A673 (cell line): ENCODE measurements at regions not wholly inside any gene's neighbourhood (a gene's known extent, or its start where the extent isn't known, plus 50 kb on each side); places are given as distances from the start of the nearest gene placed in this dataset.

ENCODE experiments used
- BruUV-seq: library from RNA; stranded (reverse); fragments of 400-500 nt; replicated peaks from 2 replicates; lab custom pipeline; 2021; lab: Mats Ljungman, UMichigan
- CTCF ChIA-PET: fragments of 300-600 bp; sonication (Branson Sonifier 250); formaldehyde crosslinking; loops from one replicate; lab custom pipeline; 2022; ENCODE audit warnings: antibody characterized with exemption; lab: Charles Lee
- POLR2A ChIA-PET: fragments of 300-600 bp; sonication (Branson Sonifier 250); formaldehyde crosslinking; loops from one replicate; lab custom pipeline; 2022; ENCODE audit warnings: antibody characterized with exemption; ENCODE audit not compliant: low non-redundant PET; lab: Charles Lee
- DNase-seq: peaks from one replicate; pipeline ENCODE4 v3.0.0-alpha.2; 2015; ENCODE audit warnings: low spot score
- H3K27ac ChIP-seq: fragments of 200-600 bp; sonication (generic); 2 replicates; pipeline ENCODE4 v1.5.1; 2016; ENCODE audit warnings: mixed run types, low read depth, mild to moderate bottlenecking, mixed read lengths, antibody characterized with exemption, low read length; ENCODE audit not compliant: poor library complexity, severe bottlenecking
- H3K27me3 ChIP-seq: fragments of 200-600 bp; sonication (generic); replicated peaks from 2 replicates; pipeline ENCODE4 v1.6.1; 2017; ENCODE audit warnings: mixed run types, low read depth, mild to moderate bottlenecking, mixed read lengths, antibody characterized with exemption, low read length; ENCODE audit not compliant: insufficient read depth, poor library complexity
- H3K36me3 ChIP-seq: fragments of 200-600 bp; sonication (generic); 2 replicates; pipeline ENCODE4 v1.6.1; 2016; ENCODE audit warnings: mixed run types, mild to moderate bottlenecking, mixed read lengths, antibody characterized with exemption, low read length; ENCODE audit not compliant: insufficient read depth, poor library complexity, severe bottlenecking
- H3K4me1 ChIP-seq: fragments of 200-600 bp; sonication (generic); 2 replicates; pipeline ENCODE4 v1.6.1; 2017; ENCODE audit warnings: mixed run types, mild to moderate bottlenecking, mixed read lengths, antibody characterized with exemption, low read length; ENCODE audit not compliant: insufficient read depth, poor library complexity, severe bottlenecking
- H3K4me3 ChIP-seq: fragments of 200-600 bp; sonication (generic); 2 replicates; pipeline ENCODE4 v1.5.1; 2016; ENCODE audit warnings: low read depth, mixed run types, mild to moderate bottlenecking, mixed read lengths, low read length; ENCODE audit not compliant: poor library complexity, severe bottlenecking
- H3K9me3 ChIP-seq: fragments of 200-600 bp; sonication (generic); 2 replicates; pipeline ENCODE4 v1.6.1; 2016; ENCODE audit warnings: mixed run types, low read depth, mild to moderate bottlenecking, mixed read lengths, antibody characterized with exemption, low read length; ENCODE audit not compliant: poor library complexity, severe bottlenecking
- CTCF ChIP-seq: fragments of 300-800, 200-600 bp; sonication (generic); conservative IDR thresholded peaks from 2 replicates; pipeline ENCODE4 v1.5.1; 2017; ENCODE audit warnings: low read depth, mild to moderate bottlenecking, antibody characterized with exemption, low read length, moderate library complexity, mixed read lengths
- EZH2 ChIP-seq: fragments of 200-600 bp; sonication (generic); IDR thresholded peaks from 2 replicates; pipeline ENCODE4 v1.6.1; 2017; ENCODE audit warnings: borderline replicate concordance, low read depth, mild to moderate bottlenecking, mixed read lengths, antibody characterized with exemption, low read length; ENCODE audit not compliant: poor library complexity, severe bottlenecking
- intact Hi-C: fragments of 100-400 bp; cut with micrococcal nuclease; formaldehyde crosslinking; loops from one replicate; pipeline ENCODE4 v1.10.0; 2022; ENCODE audit not compliant: unreplicated experiment

- BruUV-seq = no TSS peak
- Histone ChIP-seq H3K36me3 (no peaks in the 10 kb centered on the region), H3K27me3 (no peaks in the 10 kb centered on the region), H3K9me3 (no peaks in the 10 kb centered on the region), H3K4me1 (no peaks in the 10 kb centered on the region), H3K27ac (no peak overlapping the region), H3K4me3 (no peak overlapping the region)
- DNase-seq = no peak
- intact Hi-C loops = no loop called here
- ChIA-PET CTCF (no interaction called here), POLR2A (no interaction called here)
- no peak for TF ChIP-seq EZH2
Measured at GRCh38 chr12:89901906-89902642, 193.4 kb upstream of the ATP2B1 start.

- Histone ChIP-seq H3K9me3 (no peaks in the 10 kb centered on the region), H3K4me3 (no peak overlapping the region), H3K4me1 (no peaks in the 10 kb centered on the region), H3K36me3 (no peaks in the 10 kb centered on the region), H3K27me3 (no peaks in the 10 kb centered on the region), H3K27ac (no peak overlapping the region)
- no peak for DNase-seq
- BruUV-seq = no TSS peak
- TF ChIP-seq EZH2 (no peak), CTCF (no peak)
- ChIA-PET POLR2A (no interaction called here), CTCF (no interaction called here)
- intact Hi-C loops = no loop called here
Measured at GRCh38 chr12:89901319-89901718, 192.7 kb upstream of the ATP2B1 start.

- H3K27me3 ChIP-seq = no peaks in the 10 kb centered on the region
- ChIA-PET POLR2A (no interaction called here), CTCF (no interaction called here)
- H3K27ac ChIP-seq = no peak overlapping the region
- H3K4me1 ChIP-seq = no peaks in the 10 kb centered on the region
- H3K36me3 ChIP-seq = no peaks in the 10 kb centered on the region
- BruUV-seq = no TSS peak
- DNase-seq = no peak
- H3K4me3 ChIP-seq = no peak overlapping the region
- intact Hi-C loops = no loop called here
- TF ChIP-seq CTCF (no peak), EZH2 (no peak)
- H3K9me3 ChIP-seq = no peaks in the 10 kb centered on the region
Measured at GRCh38 chr12:89899651-89900050, 191.0 kb upstream of the ATP2B1 start.

- ChIA-PET CTCF (no interaction called here), POLR2A (no interaction called here)
- no peaks in the 10 kb centered on the region for H3K36me3 ChIP-seq
- no TSS peak for BruUV-seq
- H3K27me3 ChIP-seq = no peaks in the 10 kb centered on the region
- TF ChIP-seq EZH2 (no peak), CTCF (no peak)
- no peaks in the 10 kb centered on the region for H3K9me3 ChIP-seq
- no peak overlapping the region for H3K27ac ChIP-seq
- DNase-seq = no peak
- no peaks in the 10 kb centered on the region for H3K4me1 ChIP-seq
- H3K4me3 ChIP-seq = no peak overlapping the region
- intact Hi-C loops = no loop called here
Measured at GRCh38 chr12:89895591-89895990, 187.0 kb upstream of the ATP2B1 start.
